ENCODE measurements at regions not wholly inside any gene's neighbourhood (a gene's known extent, or its start where the extent isn't known, plus 50 kb on each side); places are given as distances from the start of the nearest gene placed in this dataset.

GRCh38 chr2:56707218-56707617 lies 523.4 kb downstream of the CCDC85A start:
- Histone ChIP-seq H3K36me3 (replicated peaks in 1 of 2; ENCODE audit: insufficient read depth in 1 of 2, low read depth in 2 of 2) (no peaks in the 10 kb centered on the region), H3K27me3 (no peaks in the 10 kb centered on the region), H3K27ac (no peak overlapping the region), H3K4me1 (no peaks in the 10 kb centered on the region), H3K9me3 (no peaks in the 10 kb centered on the region), H3K4me3 (no peak overlapping the region)
- 61 to 73% methylated on average over 3 of the region's 3 CpGs for WGBS, 2 donors
- DNase-seq (no peak), ATAC-seq (no peak)
- intact Hi-C loops (cut with DNase I) = no loop called here
- TF ChIP-seq POLR2A (IDR thresholded peaks at IDR 0.05) = no peak
- no peak for TF ChIP-seq CTCF (IDR thresholded peaks at IDR 0.05)

- WGBS, 2 donors = 46 to 56% methylated on average over 2 of the region's 2 CpGs
- Histone ChIP-seq H3K4me1 (no peaks in the 10 kb centered on the region), H3K27me3 (no peaks in the 10 kb centered on the region), H3K4me3 (no peak overlapping the region), H3K27ac (no peak overlapping the region), H3K9me3 (no peaks in the 10 kb centered on the region), H3K36me3 (replicated peaks in 1 of 2; ENCODE audit: insufficient read depth in 1 of 2, low read depth in 2 of 2) (no peaks in the 10 kb centered on the region)
- intact Hi-C loops (cut with DNase I) = no loop called here
- no peak for DNase-seq
- no peak for TF ChIP-seq POLR2A (IDR thresholded peaks at IDR 0.05)
- no peak for TF ChIP-seq CTCF (IDR thresholded peaks at IDR 0.05)
- no peak for ATAC-seq
These were observed 523.9 kb downstream of the CCDC85A start for GRCh38 chr2:56707650-56708049.

- 50 to 60% methylated on average over 3 of the region's 3 CpGs for WGBS, 2 donors
- TF ChIP-seq POLR2A (IDR thresholded peaks at IDR 0.05) = no peak
- TF ChIP-seq CTCF (IDR thresholded peaks at IDR 0.05) = no peak
- Histone ChIP-seq H3K4me3 (no peak overlapping the region), H3K27ac (no peak overlapping the region), H3K27me3 (no peaks in the 10 kb centered on the region), H3K36me3 (replicated peaks in 1 of 2; ENCODE audit: insufficient read depth in 1 of 2, low read depth in 2 of 2) (no peaks in the 10 kb centered on the region), H3K9me3 (no peaks in the 10 kb centered on the region), H3K4me1 (no peaks in the 10 kb centered on the region)
- intact Hi-C loops (cut with DNase I) = no loop called here
- ATAC-seq (no peak), DNase-seq (no peak)
These were observed 525.4 kb downstream of the CCDC85A start for GRCh38 chr2:56709181-56709580.

GRCh38 chr2:56713161-56713676 lies 529.4 kb downstream of the CCDC85A start:
- Histone ChIP-seq H3K27ac (no peak overlapping the region), H3K4me1 (no peaks in the 10 kb centered on the region), H3K9me3 (no peaks in the 10 kb centered on the region), H3K4me3 (no peak overlapping the region), H3K27me3 (no peaks in the 10 kb centered on the region), H3K36me3 (replicated peaks in 1 of 2; ENCODE audit: insufficient read depth in 1 of 2, low read depth in 2 of 2) (no peaks in the 10 kb centered on the region)
- no peak for TF ChIP-seq POLR2A (IDR thresholded peaks at IDR 0.05)
- TF ChIP-seq CTCF (IDR thresholded peaks at IDR 0.05) = no peak
- ATAC-seq (no peak), DNase-seq (no peak)
- WGBS, 2 donors = 60 to 66% methylated on average over 5 of the region's 5 CpGs
- intact Hi-C loops (cut with DNase I) = no loop called here

GRCh38 chr2:56713978-56714377 lies 530.2 kb downstream of the CCDC85A start:
- no peak for DNase-seq
- H3K36me3 ChIP-seq (replicated peaks in 1 of 2; ENCODE audit: insufficient read depth in 1 of 2, low read depth in 2 of 2) = no peaks in the 10 kb centered on the region
- H3K9me3 ChIP-seq = no peaks in the 10 kb centered on the region
- H3K4me1 ChIP-seq = no peaks in the 10 kb centered on the region
- intact Hi-C loops (cut with DNase I) = no loop called here
- H3K27ac ChIP-seq = no peak overlapping the region
- no peaks in the 10 kb centered on the region for H3K27me3 ChIP-seq
- no peak overlapping the region for H3K4me3 ChIP-seq
- no peak for ATAC-seq
- WGBS, 2 donors = 60 to 64% methylated on average over 1 of the region's 1 CpG
- TF ChIP-seq CTCF (IDR thresholded peaks at IDR 0.05) (no peak), POLR2A (IDR thresholded peaks at IDR 0.05) (no peak)
